ENCODE measurements at regions not wholly inside any gene's neighbourhood (a gene's known extent, or its start where the extent isn't known, plus 50 kb on each side); places are given as distances from the start of the nearest gene placed in this dataset.

DNA sequence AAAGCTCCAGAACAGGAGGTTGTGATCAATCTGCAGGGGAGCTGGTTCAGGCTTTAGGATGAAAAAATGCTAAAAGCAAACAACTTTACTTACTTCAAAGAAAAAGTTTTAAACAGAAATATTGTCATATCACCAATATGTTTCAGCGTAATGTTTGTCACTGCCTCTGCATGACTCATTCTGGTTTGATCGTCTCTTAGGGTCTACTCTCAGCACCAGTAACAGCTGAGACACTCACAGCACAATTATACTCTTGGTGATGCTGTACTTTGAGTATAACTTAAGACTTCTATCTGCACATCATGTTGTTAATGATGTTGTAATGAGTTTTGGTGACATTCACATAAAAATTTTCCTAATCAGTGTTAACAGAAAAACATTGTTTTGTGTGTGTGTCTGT lies 665.4 kb downstream of the EPM2A start:
- H3K27ac ChIP-seq, result no peak overlapping the region
- TF ChIP-seq, protein P1, sequence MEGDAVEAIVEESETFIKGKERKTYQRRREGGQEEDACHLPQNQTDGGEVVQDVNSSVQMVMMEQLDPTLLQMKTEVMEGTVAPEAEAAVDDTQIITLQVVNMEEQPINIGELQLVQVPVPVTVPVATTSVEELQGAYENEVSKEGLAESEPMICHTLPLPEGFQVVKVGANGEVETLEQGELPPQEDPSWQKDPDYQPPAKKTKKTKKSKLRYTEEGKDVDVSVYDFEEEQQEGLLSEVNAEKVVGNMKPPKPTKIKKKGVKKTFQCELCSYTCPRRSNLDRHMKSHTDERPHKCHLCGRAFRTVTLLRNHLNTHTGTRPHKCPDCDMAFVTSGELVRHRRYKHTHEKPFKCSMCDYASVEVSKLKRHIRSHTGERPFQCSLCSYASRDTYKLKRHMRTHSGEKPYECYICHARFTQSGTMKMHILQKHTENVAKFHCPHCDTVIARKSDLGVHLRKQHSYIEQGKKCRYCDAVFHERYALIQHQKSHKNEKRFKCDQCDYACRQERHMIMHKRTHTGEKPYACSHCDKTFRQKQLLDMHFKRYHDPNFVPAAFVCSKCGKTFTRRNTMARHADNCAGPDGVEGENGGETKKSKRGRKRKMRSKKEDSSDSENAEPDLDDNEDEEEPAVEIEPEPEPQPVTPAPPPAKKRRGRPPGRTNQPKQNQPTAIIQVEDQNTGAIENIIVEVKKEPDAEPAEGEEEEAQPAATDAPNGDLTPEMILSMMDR (conservative IDR thresholded peaks at IDR 0.05), result no peak

DNA sequence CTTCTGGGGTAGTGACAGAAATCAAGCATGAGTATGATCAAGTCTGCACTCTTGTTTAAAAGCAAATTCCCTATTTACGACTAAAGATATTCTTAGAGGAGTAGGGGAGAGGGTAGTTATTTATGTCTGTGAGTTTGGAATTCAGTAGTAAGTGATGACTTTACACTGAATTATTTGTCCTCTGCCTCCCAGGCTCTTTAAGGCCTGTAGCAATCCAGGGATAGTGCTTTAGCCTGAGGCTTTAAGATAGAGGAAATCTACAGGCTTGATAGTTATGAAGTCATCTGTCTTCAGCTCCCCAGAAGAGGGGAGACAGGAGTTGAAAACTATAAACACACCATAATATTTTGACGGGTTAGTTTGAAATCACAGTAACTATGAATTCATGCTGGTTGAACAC lies 664.5 kb downstream of the EPM2A start:
- no peak overlapping the region for H3K27ac ChIP-seq
- TF ChIP-seq, protein P1 (conservative IDR thresholded peaks at IDR 0.05), result no peak

DNA sequence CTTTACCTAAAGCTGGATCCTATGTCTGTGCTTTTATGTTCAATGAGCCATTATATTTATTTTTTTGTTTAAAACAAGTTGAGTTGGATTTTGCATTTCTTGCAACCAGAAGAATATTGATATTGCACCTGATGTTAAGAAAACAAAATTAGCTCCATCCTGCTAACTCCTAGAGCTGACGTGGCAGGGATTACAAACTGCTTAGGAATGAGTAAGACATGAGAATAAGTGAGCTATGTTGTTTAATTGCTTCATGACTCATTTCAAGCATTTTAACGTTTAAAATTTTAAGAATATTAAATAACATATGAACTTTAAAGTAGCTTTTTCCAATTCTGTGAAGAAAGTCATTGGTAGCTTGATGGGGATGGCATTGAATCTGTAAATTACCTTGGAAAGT lies 663.5 kb downstream of the EPM2A start:
- TF ChIP-seq, protein P1 (conservative IDR thresholded peaks at IDR 0.05), result no peak
- no peak overlapping the region for H3K27ac ChIP-seq

DNA sequence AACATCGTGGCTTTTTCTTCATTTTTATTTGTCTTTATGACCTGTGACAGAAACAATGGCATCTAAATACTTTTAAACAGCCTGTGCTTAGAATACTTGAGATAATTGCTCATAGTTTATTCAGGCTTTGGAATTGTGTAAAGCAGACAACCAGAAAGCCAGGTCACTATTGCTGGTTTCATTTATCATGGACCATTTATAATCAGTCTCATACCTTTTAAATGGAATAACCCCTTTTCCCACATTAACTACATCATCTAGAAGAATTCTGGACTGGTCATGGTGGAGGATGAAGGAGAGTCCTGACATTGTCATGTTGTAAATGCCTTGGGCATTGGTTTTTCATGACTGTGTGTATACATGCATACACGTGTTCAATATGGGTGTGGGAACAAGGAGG lies 661.5 kb downstream of the EPM2A start:
- TF ChIP-seq, protein P1 (conservative IDR thresholded peaks at IDR 0.05), result no peak
- H3K27ac ChIP-seq, result no peak overlapping the region

DNA sequence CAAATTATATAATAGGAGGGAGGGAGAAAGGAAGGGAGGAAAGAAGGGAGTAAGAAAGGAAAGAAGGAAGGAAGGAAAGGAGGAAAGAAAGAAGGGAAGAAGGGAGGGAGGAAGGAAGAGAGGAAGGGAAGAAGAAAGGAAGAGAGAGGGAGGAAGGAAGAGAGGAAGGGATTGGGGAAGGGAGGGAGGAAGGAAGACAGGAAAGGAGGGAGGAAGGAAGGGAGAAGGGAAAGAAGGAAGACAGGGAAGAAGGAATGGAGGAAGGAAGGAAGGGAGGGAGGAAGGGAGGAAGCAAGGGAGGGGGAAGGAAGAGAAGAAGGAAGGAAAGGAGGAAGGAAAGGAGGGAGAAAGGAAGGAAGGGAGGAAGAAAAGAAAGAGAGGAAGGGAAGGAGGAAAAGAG lies 660.5 kb downstream of the EPM2A start:
- TF ChIP-seq, protein P1 (conservative IDR thresholded peaks at IDR 0.05), result no peak

DNA sequence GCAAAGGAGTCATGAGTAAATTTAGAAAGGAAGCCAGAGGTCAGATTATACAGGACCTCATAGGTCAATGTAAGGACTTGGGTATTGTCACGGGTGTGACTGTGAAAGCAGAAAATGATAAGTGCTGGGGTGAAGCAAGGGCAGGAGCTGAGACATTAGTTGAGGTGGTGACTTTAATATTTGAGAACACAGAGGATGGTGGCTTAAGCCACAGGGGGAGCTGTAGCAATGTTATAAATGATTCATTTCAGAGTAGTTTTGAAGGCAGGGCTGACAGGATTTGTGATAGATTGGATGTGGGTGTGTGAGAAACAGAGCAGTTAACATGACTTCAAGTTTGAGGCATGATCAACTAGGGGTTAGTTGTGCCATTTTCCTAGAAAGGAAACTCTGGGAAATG lies 659.9 kb downstream of the EPM2A start:
- no peak overlapping the region for H3K27ac ChIP-seq
- TF ChIP-seq, protein P1 (conservative IDR thresholded peaks at IDR 0.05), result no peak; the same call in 1 of the 2 replicates

More for the DNA sequence above, 660.5 kb downstream of the EPM2A start:
- no peak overlapping the region for H3K27ac ChIP-seq

DNA sequence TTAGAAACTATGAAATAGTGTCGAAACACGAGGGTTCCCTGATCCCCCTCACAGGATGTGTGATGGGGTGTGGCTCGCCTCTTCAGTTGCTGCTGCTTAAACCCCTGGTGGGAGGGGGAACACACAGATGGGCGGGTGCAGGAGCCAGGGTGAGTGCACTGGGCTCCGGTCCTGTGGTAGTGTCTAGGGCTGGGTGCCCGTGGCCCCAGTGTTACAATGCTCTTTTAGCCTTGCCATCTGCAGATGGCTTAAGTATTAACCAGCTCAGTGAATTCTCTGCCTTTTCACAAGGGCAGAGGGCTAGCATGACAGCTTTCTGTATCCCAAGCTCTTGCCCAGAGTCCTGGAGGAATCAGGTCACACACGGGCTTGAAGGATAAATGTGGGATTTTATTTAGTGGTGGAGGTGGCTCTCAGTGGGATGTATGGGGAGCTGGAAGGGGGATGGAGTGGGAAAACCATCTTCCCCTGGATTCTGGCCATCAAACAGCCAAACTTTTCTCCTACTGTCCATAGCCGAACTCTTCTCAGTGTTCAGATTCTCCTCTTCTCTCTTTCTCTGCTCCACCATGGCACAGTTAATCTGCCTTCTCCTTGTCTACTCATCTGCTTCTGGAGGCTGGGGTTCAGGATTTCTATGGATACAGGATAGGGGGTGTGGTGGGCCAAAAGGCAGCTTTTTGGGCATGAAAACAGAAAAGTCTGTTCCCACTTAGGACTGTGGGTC lies 659.0 kb downstream of the EPM2A start:
- TF ChIP-seq, protein P1 (conservative IDR thresholded peaks at IDR 0.05), result no peak
- H3K27ac ChIP-seq, result no peak overlapping the region

All from VCaP (cell line).